HG03457 (cell line): ENCODE measurements at regions not wholly inside any gene's neighbourhood (a gene's known extent, or its start where the extent isn't known, plus 50 kb on each side); places are given as distances from the start of the nearest gene placed in this dataset.
"Not testable (repeated sequence)": the region's sequence is repeated elsewhere in the genome, so short reads cannot be mapped to it uniquely, and the experiment has no call there.

ENCODE experiments used
- ATAC-seq: cut with Tn5 transposase; IDR thresholded peaks from one replicate; pipeline ENCODE4 v1.9.1; 2021; ENCODE audit warnings: moderate number of reproducible peaks; ENCODE audit not compliant: unreplicated experiment

DNA sequence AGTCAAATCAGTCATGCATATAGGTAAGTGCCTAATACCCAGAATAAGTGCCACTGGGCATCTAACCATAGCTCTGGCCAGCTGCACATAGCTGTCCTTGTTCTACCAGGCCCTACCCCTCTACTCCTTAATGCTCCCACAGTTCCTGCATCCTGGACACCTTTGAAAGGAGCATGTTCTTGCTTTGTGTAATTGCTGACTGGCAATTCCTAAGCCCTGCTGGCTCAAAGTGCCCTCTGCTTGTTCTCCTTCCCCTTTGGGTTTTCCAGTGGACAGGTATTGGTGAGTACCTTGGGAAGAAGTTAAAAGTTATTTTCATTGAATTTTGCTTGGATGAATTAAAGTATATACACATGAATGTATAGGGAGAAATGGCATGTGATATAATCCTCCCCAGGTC is 516.4 kb downstream of the ETNK1 start:
- no peak for ATAC-seq

- not testable (repeated sequence) for ATAC-seq
Measured at GRCh38 chr12:23146070-23146469, 521.1 kb downstream of the ETNK1 start.

GRCh38 chr12:23168459-23168858 is 543.5 kb downstream of the ETNK1 start:
- no peak for ATAC-seq

GRCh38 chr12:23169012-23169695 is 544.2 kb downstream of the ETNK1 start:
- no peak for ATAC-seq

DNA sequence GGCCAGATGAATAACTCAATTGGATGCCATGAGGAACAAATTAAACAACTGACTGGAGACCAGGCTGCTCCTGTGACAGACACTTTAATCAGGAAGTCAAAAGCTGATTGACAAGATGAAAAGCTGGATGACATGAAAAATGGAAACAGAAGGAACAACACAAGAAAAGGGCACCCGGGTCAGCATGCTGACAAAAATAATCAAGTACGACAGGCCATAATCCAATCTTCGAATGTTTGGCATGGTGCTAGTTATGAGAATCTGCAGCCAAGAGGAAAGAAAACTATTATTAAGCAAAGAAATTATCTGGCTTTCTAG is 544.7 kb downstream of the ETNK1 start:
- ATAC-seq: no peak

- no peak for ATAC-seq
Measured at GRCh38 chr12:23174917-23175316, 549.9 kb downstream of the ETNK1 start.

GRCh38 chr12:23185346-23185745 is 560.4 kb downstream of the ETNK1 start:
- ATAC-seq: no peak

- ATAC-seq: no peak
Measured at GRCh38 chr12:23186950-23187349, 562.0 kb downstream of the ETNK1 start.

- ATAC-seq: no peak
Measured at GRCh38 chr12:23193552-23193951, 568.6 kb downstream of the ETNK1 start.

DNA sequence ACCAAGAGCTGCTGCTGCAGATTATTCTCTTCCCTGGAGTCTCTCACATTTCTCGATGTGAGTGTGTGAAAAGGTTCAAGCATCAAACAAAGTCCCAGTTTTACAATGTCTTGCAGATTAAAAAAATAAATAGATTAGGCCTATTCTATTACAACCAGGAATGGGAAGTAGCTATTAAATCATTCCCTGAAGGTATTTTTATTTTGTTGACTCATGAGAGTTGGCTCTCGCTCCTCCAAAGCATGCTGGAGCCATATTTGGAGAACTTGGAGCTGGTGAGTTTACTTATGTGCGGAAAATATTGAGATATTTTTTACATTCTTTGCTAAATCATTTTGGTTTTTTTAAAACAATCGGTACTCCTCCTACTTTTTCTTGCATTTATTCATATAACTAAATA is 572.3 kb downstream of the ETNK1 start:
- no peak for ATAC-seq

- no peak for ATAC-seq
Measured at GRCh38 chr12:23202728-23203127, 577.8 kb downstream of the ETNK1 start.

- peak; percentile 78 for ATAC-seq
Measured at GRCh38 chr12:23204933-23205778, 580.2 kb downstream of the ETNK1 start.

- no peak for ATAC-seq
Measured at GRCh38 chr12:23209793-23210192, 584.8 kb downstream of the ETNK1 start.

- no peak for ATAC-seq
Measured at GRCh38 chr12:23210573-23210972, 585.6 kb downstream of the ETNK1 start.

- no peak for ATAC-seq
Measured at GRCh38 chr12:23211384-23212320, 586.7 kb downstream of the ETNK1 start.

GRCh38 chr12:23217158-23217557 is 592.2 kb downstream of the ETNK1 start:
- ATAC-seq: no peak

DNA sequence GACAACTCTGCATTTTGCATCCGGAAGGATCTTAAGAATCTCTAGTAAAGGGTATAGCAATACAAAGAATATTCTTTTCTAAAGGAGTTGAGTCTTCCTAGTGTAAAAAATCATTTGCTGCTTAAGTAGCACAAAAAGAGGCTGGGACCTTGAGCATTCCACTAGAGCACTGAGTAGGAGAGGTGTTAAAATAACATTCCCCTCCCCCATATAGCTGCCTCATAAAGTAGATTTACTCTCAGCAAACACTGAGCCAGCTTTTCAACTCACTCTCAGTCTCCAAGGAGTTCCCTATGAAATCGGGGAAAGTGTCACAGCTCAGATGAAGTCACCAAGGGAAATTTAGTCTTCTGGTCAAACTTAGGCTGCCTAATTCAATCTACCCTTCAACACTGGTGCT is 592.7 kb downstream of the ETNK1 start:
- ATAC-seq: no peak

- ATAC-seq: no peak
Measured at GRCh38 chr12:23221066-23221465, 596.1 kb downstream of the ETNK1 start.

DNA sequence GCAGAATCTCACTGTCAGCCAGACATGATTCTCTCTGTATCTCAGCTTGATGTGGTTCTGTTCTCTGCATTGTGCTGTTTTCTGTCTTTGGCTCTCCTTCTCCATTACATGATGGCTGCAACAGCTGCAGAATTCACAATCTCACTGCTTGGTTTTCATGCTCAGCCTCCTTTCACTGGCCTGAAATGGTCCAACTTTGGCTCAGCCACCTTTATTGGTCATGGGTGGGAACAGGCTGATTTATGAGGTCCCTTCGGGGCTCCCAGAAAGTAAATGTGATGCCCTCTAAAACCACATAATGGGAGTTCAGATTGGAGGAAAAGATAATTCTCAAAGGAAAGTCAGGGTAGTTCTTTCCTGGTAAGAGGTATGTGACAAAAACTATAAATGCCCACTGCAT is 597.0 kb downstream of the ETNK1 start:
- no peak for ATAC-seq

DNA sequence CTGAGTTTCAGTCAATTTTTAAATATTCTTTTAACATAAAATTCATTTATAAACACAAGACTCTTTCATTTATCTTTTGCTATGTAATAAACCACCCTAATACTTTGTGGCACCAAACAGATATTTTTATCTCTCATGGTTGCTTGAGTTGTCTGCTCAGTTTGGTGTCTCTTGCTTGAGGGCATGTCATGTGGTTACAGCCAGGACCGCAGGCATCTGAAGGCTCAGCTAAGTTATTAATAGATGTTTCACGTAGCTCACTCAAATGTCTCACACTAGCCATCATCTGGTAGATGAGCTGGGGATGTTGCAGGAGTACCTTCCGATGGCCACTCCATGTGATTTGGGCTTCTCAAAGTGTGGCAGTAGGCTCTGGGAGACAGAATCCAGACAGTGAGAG is 597.8 kb downstream of the ETNK1 start:
- no peak for ATAC-seq

- ATAC-seq: no peak
Measured at GRCh38 chr12:23228101-23228500, 603.1 kb downstream of the ETNK1 start.
